HepG2 (cell line): ENCODE measurements at regions not wholly inside any gene's neighbourhood (a gene's known extent, or its start where the extent isn't known, plus 50 kb on each side); places are given as distances from the start of the nearest gene placed in this dataset.

Experiments used
- ATAC-seq: fragments of 200-7000 bp; cut with Tn5 transposase; 3 replicates; pipeline ENCODE4 v1.9.1; 2020; ENCODE audit warnings: mild to moderate bottlenecking, moderate library complexity
- BruUV-seq: library from RNA; stranded (reverse); fragments of 400-500 nt; replicated peaks from 2 replicates; lab custom pipeline; 2021; lab: Mats Ljungman, UMichigan
- CTCF ChIA-PET: fragments of 300-600 bp; formaldehyde crosslinking; extraction: SDS; loops from one replicate; lab custom pipeline; 2021; ENCODE audit warnings: low total read pairs, inconsistent platforms, low intra/inter-chr PET ratio; lab: Yijun Ruan, JAX
- POLR2A ChIA-PET: fragments of 350-600 bp; sonication (Branson Sonifier 250); formaldehyde crosslinking; loops from one replicate; lab custom pipeline; 2020; ENCODE audit warnings: antibody characterized with exemption, inconsistent platforms; lab: Yijun Ruan, JAX
- DNase-seq: peaks from one replicate; pipeline ENCODE4 v3.0.0-alpha.2; 2015; ENCODE audit warnings: low spot score
- FAIRE-seq: peaks from 3 replicates; lab custom pipeline; 2011; peaks lifted over from hg19 to GRCh38; lab: Jason Lieb, UNC
- H2AFZ ChIP-seq: one replicate; pipeline ENCODE4 v1.6.1; 2011; ENCODE audit warnings: low read length, inconsistent platforms
- H3K27ac ChIP-seq: fragments of 300-600 bp; 3 replicates; pipeline ENCODE4 v1.8.0; 2011; ENCODE audit warnings: mixed run types, mild to moderate bottlenecking, mixed read lengths, low read length, inconsistent platforms; ENCODE audit not compliant: insufficient read depth; ENCODE audit errors: extremely low read length
- H3K27me3 ChIP-seq, 2 experiments: fragments of 200-600 bp in 1 of 2; 2 replicates in 1 of 2; 3 replicates in 1 of 2; pipeline versions ENCODE4 v1.6.0 to v1.8.0; 2011; ENCODE audit warnings: low read length in 2 of 2, mild to moderate bottlenecking in 2 of 2, moderate library complexity in 2 of 2, inconsistent platforms in 1 of 2; ENCODE audit not compliant: insufficient read depth in 2 of 2, control insufficient read depth in 1 of 2
- H3K36me3 ChIP-seq, 2 experiments: fragments of 200-600 bp in 1 of 2; replicated peaks in 1 of 2; 2 replicates in 1 of 2; 3 replicates in 1 of 2; pipeline versions ENCODE4 v1.5.1 to v1.8.0; 2011; ENCODE audit warnings: low read length in 2 of 2, inconsistent platforms in 1 of 2; ENCODE audit not compliant: insufficient read depth in 2 of 2, control insufficient read depth in 1 of 2
- H3K4me1 ChIP-seq: 2 replicates; pipeline ENCODE4 v1.5.1; 2012; ENCODE audit warnings: low read length, inconsistent platforms; ENCODE audit not compliant: insufficient read depth
- H3K4me2 ChIP-seq: 2 replicates; pipeline ENCODE4 v1.6.0; 2011; ENCODE audit warnings: low read depth, low read length, inconsistent platforms
- H3K4me3 ChIP-seq, 3 experiments: fragments of 200-600 bp in 1 of 3; sonication (generic), shearing (Covaris generic) in 1 of 3; replicated peaks in 1 of 3; 2 replicates each; pipeline ENCODE4 v1.5.1; 2011 to 2016; ENCODE audit warnings: low read length in 3 of 3, inconsistent platforms in 2 of 3, low read depth in 2 of 3, mild to moderate bottlenecking in 2 of 3, control low read depth in 1 of 3, mixed read lengths in 1 of 3; ENCODE audit not compliant: insufficient read depth in 1 of 3
- H3K79me2 ChIP-seq: one replicate; pipeline ENCODE4 v1.6.1; 2011; ENCODE audit warnings: low read length, inconsistent platforms; ENCODE audit not compliant: insufficient read depth
- H3K9ac ChIP-seq: 2 replicates; pipeline ENCODE4 v1.6.0; 2011; ENCODE audit warnings: mild to moderate bottlenecking, low read depth, low read length, inconsistent platforms; ENCODE audit not compliant: insufficient read depth
- H3K9me3 ChIP-seq: 2 replicates; pipeline ENCODE4 v1.5.1; 2012; ENCODE audit warnings: mild to moderate bottlenecking, low read length
- H4K20me1 ChIP-seq: 2 replicates; pipeline ENCODE4 v1.6.0; 2011; ENCODE audit warnings: inconsistent platforms, mild to moderate bottlenecking, low read length, moderate library complexity; ENCODE audit not compliant: insufficient read depth
- AHR ChIP-seq: IDR thresholded peaks from 2 replicates; pipeline ENCODE4 v1.6.1; 2018; ENCODE audit warnings: missing genetic modification reagents, missing compliant biosample characterization
- BATF2 ChIP-seq: sonication (generic); formaldehyde crosslinking; IDR thresholded peaks from 2 replicates; pipeline ENCODE4 v1.8.0; 2022; ENCODE audit warnings: mild to moderate bottlenecking, missing genetic modification reagents, moderate library complexity
- FLYWCH1 ChIP-seq: sonication (generic); formaldehyde crosslinking; IDR thresholded peaks from 2 replicates; pipeline ENCODE4 v1.8.1; 2023; ENCODE audit warnings: mild to moderate bottlenecking, missing genetic modification reagents
- FOXK2 ChIP-seq: fragments of 450-650 bp; IDR thresholded peaks from 2 replicates; pipeline ENCODE4 v1.6.1; 2016
- HOXA5 ChIP-seq: sonication (generic); formaldehyde crosslinking; IDR thresholded peaks from 2 replicates; pipeline ENCODE4 v1.4.0; 2020; ENCODE audit warnings: missing genetic modification reagents
- MAFF ChIP-seq: IDR thresholded peaks from 2 replicates; pipeline ENCODE4 v1.6.1; 2011; ENCODE audit warnings: low read depth, low read length, improper control_type of control experiment
- MEIS1 ChIP-seq: sonication (generic); formaldehyde crosslinking; IDR thresholded peaks from 2 replicates; pipeline ENCODE4 v1.9.0; 2021; ENCODE audit warnings: mild to moderate bottlenecking, missing genetic modification reagents, moderate library complexity, borderline replicate concordance
- NFRKB ChIP-seq: fragments of 450-650 bp; IDR thresholded peaks from 2 replicates; pipeline ENCODE4 v1.6.1; 2017
- NPAS2 ChIP-seq: sonication (generic); formaldehyde crosslinking; IDR thresholded peaks from 2 replicates; pipeline ENCODE4 v1.8.0; 2022; ENCODE audit warnings: mild to moderate bottlenecking, missing genetic modification reagents, borderline replicate concordance
- RAD21 ChIP-seq: fragments of 450-650 bp; formaldehyde crosslinking; IDR thresholded peaks from 2 replicates; pipeline ENCODE4 v1.5.0; 2020; ENCODE audit warnings: mild to moderate bottlenecking
- SALL2 ChIP-seq: sonication (generic); formaldehyde crosslinking; IDR thresholded peaks from 2 replicates; pipeline ENCODE4 v1.8.1; 2023; ENCODE audit warnings: mild to moderate bottlenecking, missing genetic modification reagents, inconsistent platforms
- SNRNP70 ChIP-seq: fragments of 200-400 bp; formaldehyde crosslinking; IDR thresholded peaks from 2 replicates; pipeline ENCODE4 v1.6.1; 2017; ENCODE audit warnings: mild to moderate bottlenecking, low read depth, low read length, moderate library complexity
- STAT6 ChIP-seq: sonication (generic); formaldehyde crosslinking; IDR thresholded peaks from 2 replicates; pipeline ENCODE4 v1.4.0; 2020; ENCODE audit warnings: missing genetic modification reagents, mild to moderate bottlenecking, borderline replicate concordance
- ZBTB25 ChIP-seq: IDR thresholded peaks from 2 replicates; pipeline ENCODE4 v1.6.1; 2018; ENCODE audit warnings: missing genetic modification reagents
- ZHX1 ChIP-seq: sonication (generic); formaldehyde crosslinking; IDR thresholded peaks from 2 replicates; pipeline ENCODE4 v1.8.1; 2022; ENCODE audit warnings: low read depth, mild to moderate bottlenecking, missing genetic modification reagents
- ZNF354B ChIP-seq: sonication (generic); formaldehyde crosslinking; IDR thresholded peaks from 2 replicates; pipeline ENCODE4 v1.8.0; 2022; ENCODE audit warnings: mild to moderate bottlenecking, missing genetic modification reagents
- ZNF580 ChIP-seq: IDR thresholded peaks from 2 replicates; pipeline ENCODE4 v1.6.1; 2016; ENCODE audit warnings: low read depth, borderline replicate concordance
- ZNF816 ChIP-seq: sonication (generic); formaldehyde crosslinking; IDR thresholded peaks from 2 replicates; pipeline ENCODE4 v1.8.0; 2022; ENCODE audit warnings: missing genetic modification reagents, mild to moderate bottlenecking, borderline replicate concordance
- ZSCAN21 ChIP-seq: sonication (generic); formaldehyde crosslinking; IDR thresholded peaks from 2 replicates; pipeline ENCODE4 v1.8.0; 2022; ENCODE audit warnings: mild to moderate bottlenecking, missing genetic modification reagents, moderate library complexity, borderline replicate concordance
- WGBS: methylation state at CpG from one replicate; pipeline ENCODE4 v1.1.6; 2017; ENCODE audit warnings: low lambda C conversion rate; 5-methylcytosine and 5-hydroxymethylcytosine counted together
- in situ Hi-C: cut with HindIII; loops from 2 replicates; pipeline ENCODE4 v1.10.0; 2017; ENCODE audit warnings: low pct_unique_long_range_greater_than_20kb; ENCODE audit not compliant: extremely low pct_ligation_motif_present
- intact Hi-C: fragments of 100-400 bp; cut with micrococcal nuclease; formaldehyde crosslinking; loops from one replicate; pipeline ENCODE4 v1.10.0; 2022; ENCODE audit not compliant: unreplicated experiment

GRCh38 chr4:11326021-11326420, 102.7 kb downstream of the HS3ST1 start:
- POLR2A ChIA-PET: no interaction called here
- intact Hi-C loops: no loop called here
- Histone ChIP-seq H3K27me3 (no peaks in the 10 kb centered on the region), H3K36me3 (no peaks in the 10 kb centered on the region), H3K4me1 (no peaks in the 10 kb centered on the region), H2AFZ (no peak overlapping the region), H3K4me2 (no peak overlapping the region), H3K9ac (no peak overlapping the region), H3K9me3 (peaks cover 81% of the 10 kb centered on the region), H3K4me3 (no peak overlapping the region), H4K20me1 (no peaks in the 10 kb centered on the region), H3K79me2 (no peaks in the 10 kb centered on the region), H3K27ac (no peak overlapping the region)
- CTCF ChIA-PET: no interaction called here
- ATAC-seq (no peak), DNase-seq (no peak), FAIRE-seq (no peak)
- BruUV-seq: no TSS peak
- WGBS: 13% methylated on average over 2 of the region's 2 CpGs
- in situ Hi-C loops: no loop called here
- TF ChIP-seq ZNF354B (no peak), ZNF816 (CRISPR knock-in tag) (no peak), STAT6 (CRISPR knock-in tag) (no peak), SALL2 (CRISPR knock-in tag) (no peak), NPAS2 (CRISPR knock-in tag) (no peak), FLYWCH1 (CRISPR knock-in tag) (no peak), AHR (CRISPR knock-in tag) (no peak), FOXK2 (no peak), HOXA5 (CRISPR knock-in tag) (no peak), RAD21 (no peak), ZBTB25 (CRISPR knock-in tag) (no peak), ZNF580 (no peak), BATF2 (CRISPR knock-in tag) (no peak), MEIS1 (no peak), NFRKB (no peak), ZHX1 (CRISPR knock-in tag) (no peak), MAFF (no peak), ZSCAN21 (CRISPR knock-in tag) (no peak), SNRNP70 (no peak)
